H54 (cell line): ENCODE measurements at regions not wholly inside any gene's neighbourhood (a gene's known extent, or its start where the extent isn't known, plus 50 kb on each side); places are given as distances from the start of the nearest gene placed in this dataset.

ENCODE experiments used
- DNase-seq: peaks from one replicate; pipeline ENCODE4 v3.0.0; 2011; ENCODE audit warnings: low spot score, mixed read lengths; ENCODE audit not compliant: insufficient read length
- FAIRE-seq: peaks from 3 replicates; lab custom pipeline; 2011; peaks lifted over from hg19 to GRCh38; lab: Jason Lieb, UNC
- POLR2A ChIP-seq: IDR thresholded peaks from 2 replicates; pipeline ENCODE4 v1.6.1; 2011; ENCODE audit warnings: low read depth, mild to moderate bottlenecking, low read length

- no peak for TF ChIP-seq POLR2A
- DNase-seq: no peak
Observed at GRCh38 chr4:133464311-133464710, 315.2 kb downstream of the PCDH10 start.

GRCh38 chr4:133452678-133453077, 303.6 kb downstream of the PCDH10 start:
- FAIRE-seq (no peak), DNase-seq (no peak)
- TF ChIP-seq POLR2A: no peak

More at GRCh38 chr4:133464311-133464710, 315.2 kb downstream of the PCDH10 start:
- FAIRE-seq: peak; percentile 67

GRCh38 chr4:133450813-133451212, 301.7 kb downstream of the PCDH10 start:
- FAIRE-seq: no peak
- DNase-seq: no peak
- no peak for TF ChIP-seq POLR2A

- TF ChIP-seq POLR2A: no peak
- FAIRE-seq: no peak
- no peak for DNase-seq
Observed at GRCh38 chr4:133440404-133440803, 291.3 kb downstream of the PCDH10 start.

- TF ChIP-seq POLR2A: no peak
- DNase-seq: no peak
- FAIRE-seq: no peak
Observed at GRCh38 chr4:133439830-133440229, 290.7 kb downstream of the PCDH10 start.

GRCh38 chr4:133424605-133425004, 275.5 kb downstream of the PCDH10 start:
- FAIRE-seq (no peak), DNase-seq (no peak)
- TF ChIP-seq POLR2A: no peak

- TF ChIP-seq POLR2A: no peak
- FAIRE-seq (no peak), DNase-seq (no peak)
Observed at GRCh38 chr4:133403913-133404312, 254.8 kb downstream of the PCDH10 start.

- FAIRE-seq (no peak), DNase-seq (peak; percentile 3)
- TF ChIP-seq POLR2A: no peak
Observed at GRCh38 chr4:133402616-133403015, 253.5 kb downstream of the PCDH10 start.

- TF ChIP-seq POLR2A: no peak
- DNase-seq (no peak), FAIRE-seq (no peak)
Observed at GRCh38 chr4:133394971-133395627, 246.0 kb downstream of the PCDH10 start.

GRCh38 chr4:133390198-133390855, 241.2 kb downstream of the PCDH10 start:
- DNase-seq (no peak), FAIRE-seq (no peak)
- TF ChIP-seq POLR2A: no peak

- FAIRE-seq (no peak), DNase-seq (no peak)
- no peak for TF ChIP-seq POLR2A
Observed at GRCh38 chr4:133389029-133389428, 239.9 kb downstream of the PCDH10 start.

- FAIRE-seq (no peak), DNase-seq (no peak)
- no peak for TF ChIP-seq POLR2A
Observed at GRCh38 chr4:133385161-133385954, 236.3 kb downstream of the PCDH10 start.

- no peak for TF ChIP-seq POLR2A
- FAIRE-seq: no peak
- DNase-seq: no peak
Observed at GRCh38 chr4:133379681-133380438, 230.8 kb downstream of the PCDH10 start.

- TF ChIP-seq POLR2A: no peak
- no peak for DNase-seq
- FAIRE-seq: no peak
Observed at GRCh38 chr4:133377286-133377685, 228.2 kb downstream of the PCDH10 start.
